Progenitor cell of endocrine pancreas (in vitro differentiated cells): ENCODE measurements at regions not wholly inside any gene's neighbourhood (a gene's known extent, or its start where the extent isn't known, plus 50 kb on each side); places are given as distances from the start of the nearest gene placed in this dataset.

Experiments
- DNase-seq: peaks from one replicate; pipeline ENCODE4 v3.0.0; 2021; ENCODE audit warnings: low spot score; ENCODE audit not compliant: unreplicated experiment
- H3K27ac Mint-ChIP-seq: 2 replicates; pipeline ENCODE4 v1.8.0; 2021; ENCODE audit warnings: mild to moderate bottlenecking, moderate library complexity, mixed read lengths
- H3K27me3 Mint-ChIP-seq: 2 replicates; pipeline ENCODE4 v1.8.0; 2021; ENCODE audit warnings: mixed read lengths
- H3K36me3 Mint-ChIP-seq: 2 replicates; pipeline ENCODE4 v1.8.0; 2022; ENCODE audit warnings: mixed read lengths; ENCODE audit not compliant: insufficient read depth
- H3K4me1 Mint-ChIP-seq: 2 replicates; pipeline ENCODE4 v1.8.0; 2021; ENCODE audit warnings: low read depth, mixed read lengths
- H3K4me3 Mint-ChIP-seq: 2 replicates; pipeline ENCODE4 v1.8.0; 2021; ENCODE audit warnings: low read depth, mild to moderate bottlenecking, moderate library complexity, mixed read lengths
- H3K9me3 Mint-ChIP-seq: 2 replicates; pipeline ENCODE4 v1.8.0; 2021; ENCODE audit warnings: low read depth, mixed read lengths
- TF ChIP-seq, protein P1 (sequence below): fragments of 200-600 bp; sonication (generic); IDR thresholded peaks from one replicate; pipeline ENCODE4 v1.5.0; 2021; ENCODE audit warnings: antibody characterized with exemption, mild to moderate bottlenecking; ENCODE audit not compliant: unreplicated experiment

DNA sequence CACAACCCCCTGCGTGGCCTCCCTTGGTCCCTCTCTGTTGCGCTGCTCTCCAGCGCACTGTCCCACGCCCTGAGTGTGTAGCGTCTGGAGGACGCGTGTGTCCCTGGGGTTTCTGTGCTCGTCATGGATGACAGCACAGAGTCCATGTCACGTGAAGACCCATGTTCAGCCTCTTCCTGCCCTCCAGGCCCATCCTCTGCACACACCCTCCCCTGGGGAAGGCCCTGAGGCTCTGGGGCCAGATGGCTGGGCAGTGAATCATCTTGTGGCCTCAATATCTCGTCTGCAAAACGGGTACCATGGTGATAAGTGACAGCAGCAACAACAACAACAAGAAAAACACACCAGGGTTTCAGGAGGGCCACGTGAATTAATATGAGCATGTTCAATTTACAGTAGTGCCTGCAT is 71.5 kb upstream of the ARHGEF7 start:
- H3K36me3 Mint-ChIP-seq, result no peaks in the 10 kb centered on the region
- H3K4me1 Mint-ChIP-seq, result no peaks in the 10 kb centered on the region
- no peak overlapping the region for H3K4me3 Mint-ChIP-seq
- DNase-seq, result no peak
- H3K27me3 Mint-ChIP-seq, result peaks cover 30% of the 10 kb centered on the region
- H3K27ac Mint-ChIP-seq, result no peak overlapping the region
- H3K9me3 Mint-ChIP-seq, result no peaks in the 10 kb centered on the region
- TF ChIP-seq, protein P1, sequence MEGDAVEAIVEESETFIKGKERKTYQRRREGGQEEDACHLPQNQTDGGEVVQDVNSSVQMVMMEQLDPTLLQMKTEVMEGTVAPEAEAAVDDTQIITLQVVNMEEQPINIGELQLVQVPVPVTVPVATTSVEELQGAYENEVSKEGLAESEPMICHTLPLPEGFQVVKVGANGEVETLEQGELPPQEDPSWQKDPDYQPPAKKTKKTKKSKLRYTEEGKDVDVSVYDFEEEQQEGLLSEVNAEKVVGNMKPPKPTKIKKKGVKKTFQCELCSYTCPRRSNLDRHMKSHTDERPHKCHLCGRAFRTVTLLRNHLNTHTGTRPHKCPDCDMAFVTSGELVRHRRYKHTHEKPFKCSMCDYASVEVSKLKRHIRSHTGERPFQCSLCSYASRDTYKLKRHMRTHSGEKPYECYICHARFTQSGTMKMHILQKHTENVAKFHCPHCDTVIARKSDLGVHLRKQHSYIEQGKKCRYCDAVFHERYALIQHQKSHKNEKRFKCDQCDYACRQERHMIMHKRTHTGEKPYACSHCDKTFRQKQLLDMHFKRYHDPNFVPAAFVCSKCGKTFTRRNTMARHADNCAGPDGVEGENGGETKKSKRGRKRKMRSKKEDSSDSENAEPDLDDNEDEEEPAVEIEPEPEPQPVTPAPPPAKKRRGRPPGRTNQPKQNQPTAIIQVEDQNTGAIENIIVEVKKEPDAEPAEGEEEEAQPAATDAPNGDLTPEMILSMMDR, result no peak

DNA sequence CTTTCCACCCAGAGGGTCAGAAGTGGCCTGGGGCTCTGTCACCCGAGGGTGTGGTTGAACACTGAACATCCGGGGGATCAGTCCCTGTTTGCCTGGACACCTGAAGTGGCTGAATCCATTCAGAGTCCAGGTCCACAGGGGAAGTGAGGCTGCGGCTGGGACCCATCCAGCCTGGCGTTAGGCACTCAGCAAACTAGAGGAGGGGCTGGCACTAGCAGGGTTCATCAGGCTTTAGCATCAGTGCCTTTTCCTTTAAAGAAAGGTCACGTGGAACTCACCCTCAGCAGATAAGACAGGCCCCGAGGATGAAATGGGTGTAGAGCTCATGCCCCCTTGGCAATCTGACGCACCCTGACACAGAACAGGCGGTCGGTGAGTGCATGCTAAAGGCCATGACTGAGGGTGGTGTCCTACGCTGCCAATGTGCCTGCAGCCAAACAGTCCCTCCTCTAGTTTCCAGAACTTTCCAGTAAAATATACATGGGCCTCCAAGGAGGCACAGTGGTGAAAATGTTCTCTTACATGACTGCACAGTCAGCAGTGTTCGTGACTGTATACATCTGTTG is 72.4 kb upstream of the ARHGEF7 start:
- no peaks in the 10 kb centered on the region for H3K9me3 Mint-ChIP-seq
- H3K27me3 Mint-ChIP-seq, result peaks cover 38% of the 10 kb centered on the region
- TF ChIP-seq, protein P1, result no peak
- no peak for DNase-seq
- H3K27ac Mint-ChIP-seq, result no peak overlapping the region
- no peak overlapping the region for H3K4me3 Mint-ChIP-seq
- H3K4me1 Mint-ChIP-seq, result no peaks in the 10 kb centered on the region
- H3K36me3 Mint-ChIP-seq, result no peaks in the 10 kb centered on the region

DNA sequence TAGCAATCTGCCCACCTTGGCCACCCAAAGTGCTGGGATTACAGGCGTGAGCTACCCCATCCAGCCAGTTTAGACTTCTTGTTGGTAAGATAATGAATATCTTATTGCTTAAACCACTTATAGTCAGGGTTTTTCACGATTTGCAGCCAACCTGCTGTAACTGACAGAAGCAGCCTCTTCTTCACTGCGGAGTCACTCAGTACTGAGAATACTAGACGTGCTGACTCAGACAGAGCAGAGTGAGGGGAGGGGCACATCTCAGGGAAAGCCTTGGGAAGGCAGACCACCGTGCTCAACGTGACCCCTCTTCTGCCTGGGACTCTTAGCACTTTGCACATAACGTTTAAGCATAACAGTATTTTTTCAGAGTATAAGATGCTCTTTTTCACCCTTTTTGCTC is 74.3 kb upstream of the ARHGEF7 start:
- H3K36me3 Mint-ChIP-seq, result no peaks in the 10 kb centered on the region
- no peak overlapping the region for H3K27ac Mint-ChIP-seq
- TF ChIP-seq, protein P1, result no peak
- no peak for DNase-seq
- peaks cover 51% of the 10 kb centered on the region for H3K27me3 Mint-ChIP-seq
- H3K4me3 Mint-ChIP-seq, result no peak overlapping the region
- peaks cover 2% of the 10 kb centered on the region for H3K4me1 Mint-ChIP-seq
- H3K9me3 Mint-ChIP-seq, result no peaks in the 10 kb centered on the region

DNA sequence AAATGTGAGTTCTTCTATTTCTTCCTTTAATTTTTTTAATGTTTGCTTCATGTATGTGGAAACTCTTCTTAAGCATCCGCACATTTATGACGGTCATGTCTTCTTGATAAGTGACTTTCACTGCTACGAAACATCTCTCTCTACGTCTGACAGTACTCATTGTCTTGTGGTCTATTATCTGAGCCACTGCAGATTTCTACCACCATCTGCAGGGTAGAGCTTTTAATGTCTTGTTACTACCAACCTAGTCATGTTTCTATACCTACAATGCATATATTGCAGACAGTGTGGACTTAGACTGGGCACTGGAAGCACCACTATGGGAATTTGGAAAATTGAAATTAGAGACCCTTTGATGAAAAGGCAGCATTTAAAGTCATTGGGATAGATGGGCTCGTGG is 75.4 kb upstream of the ARHGEF7 start:
- no peak overlapping the region for H3K27ac Mint-ChIP-seq
- H3K36me3 Mint-ChIP-seq, result no peaks in the 10 kb centered on the region
- peaks cover 55% of the 10 kb centered on the region for H3K27me3 Mint-ChIP-seq
- TF ChIP-seq, protein P1, result no peak
- no peaks in the 10 kb centered on the region for H3K9me3 Mint-ChIP-seq
- no peak for DNase-seq
- no peak overlapping the region for H3K4me3 Mint-ChIP-seq
- H3K4me1 Mint-ChIP-seq, result peaks cover 6% of the 10 kb centered on the region

DNA sequence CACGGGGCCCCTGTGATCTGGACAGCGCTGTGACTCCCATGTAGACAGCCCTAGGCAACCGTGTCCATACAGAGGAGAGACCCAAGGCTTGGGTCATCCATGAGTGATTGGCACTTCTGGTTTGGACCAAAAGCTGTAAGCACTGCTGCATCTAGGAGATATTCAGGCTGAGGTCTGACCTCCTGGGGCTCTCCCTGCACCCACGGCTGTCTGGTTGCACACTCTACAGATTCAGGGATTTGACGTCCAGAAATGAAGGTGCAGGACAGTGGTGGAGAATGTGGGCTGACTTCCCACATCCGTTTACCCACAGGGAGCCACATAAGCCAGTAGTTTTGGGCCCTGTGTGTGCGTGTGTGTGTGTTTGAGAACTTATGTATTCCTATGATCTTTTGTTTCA is 76.2 kb upstream of the ARHGEF7 start:
- H3K9me3 Mint-ChIP-seq, result no peaks in the 10 kb centered on the region
- no peak overlapping the region for H3K27ac Mint-ChIP-seq
- no peak overlapping the region for H3K4me3 Mint-ChIP-seq
- DNase-seq, result no peak
- TF ChIP-seq, protein P1, result no peak
- no peaks in the 10 kb centered on the region for H3K36me3 Mint-ChIP-seq
- H3K27me3 Mint-ChIP-seq, result peaks cover 62% of the 10 kb centered on the region
- H3K4me1 Mint-ChIP-seq, result peaks cover 6% of the 10 kb centered on the region
